Middle frontal gyrus (tissue), 1 donor: ENCODE measurements at regions not wholly inside any gene's neighbourhood (a gene's known extent, or its start where the extent isn't known, plus 50 kb on each side); places are given as distances from the start of the nearest gene placed in this dataset.
"Not testable (repeated sequence)": the region's sequence is repeated elsewhere in the genome, so short reads cannot be mapped to it uniquely, and the experiment has no call there.

Experiments
- DNase-seq: peaks from one replicate; pipeline ENCODE4 v3.0.0-alpha.2; 2015; ENCODE audit warnings: low spot score; ENCODE audit errors: extremely low spot score

- no peak for DNase-seq
Observed at GRCh38 chr3:59234884-59235633, 185.2 kb upstream of the CFAP20DC start.

GRCh38 chr3:59230379-59230778 is 180.6 kb upstream of the CFAP20DC start:
- DNase-seq = not testable (repeated sequence)

- DNase-seq = no peak
Observed at GRCh38 chr3:59213860-59214259, 164.0 kb upstream of the CFAP20DC start.

GRCh38 chr3:59212128-59212779 is 162.4 kb upstream of the CFAP20DC start:
- peak; percentile 29 for DNase-seq

GRCh38 chr3:59210260-59210659 is 160.4 kb upstream of the CFAP20DC start:
- no peak for DNase-seq

GRCh38 chr3:59192473-59192872 is 142.6 kb upstream of the CFAP20DC start:
- DNase-seq = no peak

GRCh38 chr3:59191651-59192050 is 141.8 kb upstream of the CFAP20DC start:
- no peak for DNase-seq

GRCh38 chr3:59189939-59190338 is 140.1 kb upstream of the CFAP20DC start:
- no peak for DNase-seq

GRCh38 chr3:59189526-59189925 is 139.7 kb upstream of the CFAP20DC start:
- DNase-seq = no peak

GRCh38 chr3:59186725-59187124 is 136.9 kb upstream of the CFAP20DC start:
- DNase-seq = no peak

- no peak for DNase-seq
Observed at GRCh38 chr3:59185591-59186369, 136.0 kb upstream of the CFAP20DC start.

GRCh38 chr3:59180006-59180405 is 130.2 kb upstream of the CFAP20DC start:
- DNase-seq = no peak

GRCh38 chr3:59178698-59179097 is 128.9 kb upstream of the CFAP20DC start:
- no peak for DNase-seq

GRCh38 chr3:59171491-59171890 is 121.7 kb upstream of the CFAP20DC start:
- no peak for DNase-seq

- DNase-seq = not testable (repeated sequence)
Observed at GRCh38 chr3:59170166-59170565, 120.3 kb upstream of the CFAP20DC start.

- DNase-seq = no peak
Observed at GRCh38 chr3:59167756-59168155, 117.9 kb upstream of the CFAP20DC start.

- DNase-seq = no peak
Observed at GRCh38 chr3:59163953-59164352, 114.1 kb upstream of the CFAP20DC start.

GRCh38 chr3:59161048-59161447 is 111.2 kb upstream of the CFAP20DC start:
- DNase-seq = no peak

GRCh38 chr3:59160133-59160746 is 110.4 kb upstream of the CFAP20DC start:
- no peak for DNase-seq

GRCh38 chr3:59153648-59154047 is 103.8 kb upstream of the CFAP20DC start:
- DNase-seq = no peak

GRCh38 chr3:59152943-59153342 is 103.1 kb upstream of the CFAP20DC start:
- DNase-seq = no peak

- DNase-seq = no peak
Observed at GRCh38 chr3:59150039-59150438, 100.2 kb upstream of the CFAP20DC start.
